ENCODE measurements at regions not wholly inside any gene's neighbourhood (a gene's known extent, or its start where the extent isn't known, plus 50 kb on each side); places are given as distances from the start of the nearest gene placed in this dataset.

DNA sequence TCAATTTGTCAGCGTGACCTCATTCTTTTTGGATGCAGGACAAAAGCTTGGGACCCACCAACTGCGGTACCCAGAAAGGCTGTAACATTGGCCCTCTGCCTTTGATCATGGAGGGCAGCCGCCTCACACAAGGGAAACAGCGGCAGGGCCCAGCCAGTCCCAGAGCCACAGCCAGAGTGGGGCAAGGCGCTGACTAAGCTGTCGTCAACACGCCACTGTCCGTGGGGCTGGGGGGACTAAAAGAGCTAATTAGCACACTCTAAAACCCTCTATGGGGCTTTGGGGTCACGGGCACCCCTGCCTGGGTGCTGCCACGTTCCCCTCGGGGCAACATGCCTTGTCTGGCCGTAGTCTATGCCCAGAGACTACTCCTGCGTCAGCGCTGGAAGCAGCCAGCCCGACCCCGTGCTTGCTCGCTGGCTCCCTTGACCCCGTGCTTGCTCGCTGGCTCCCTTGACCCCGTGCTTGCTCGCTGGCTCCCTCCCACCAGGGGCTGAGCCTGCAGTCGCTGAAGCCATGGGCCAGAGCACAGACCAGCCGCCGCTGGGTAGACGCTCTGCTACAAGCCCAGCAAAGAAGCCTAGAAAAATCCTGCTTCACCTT, 598.4 kb downstream of the MBD2 start:
- Histone ChIP-seq H3K27me3 (ENCODE audit: insufficient read depth, poor library complexity, severe bottlenecking) (no peaks in the 10 kb centered on the region), H3K27ac (ENCODE audit: poor library complexity, severe bottlenecking) (no peak overlapping the region), H3K4me3 (ENCODE audit: severe bottlenecking) (no peak overlapping the region), H3K36me3 (ENCODE audit: low read depth) (no peaks in the 10 kb centered on the region), H3K4me1 (ENCODE audit: insufficient read depth, poor library complexity, severe bottlenecking) (no peaks in the 10 kb centered on the region), H3K9me3 (ENCODE audit: severe bottlenecking) (no peaks in the 10 kb centered on the region)
- TF ChIP-seq CTCF (IDR thresholded peaks at IDR 0.05; ENCODE audit: poor library complexity, severe bottlenecking), result no peak
- DNase-seq (ENCODE audit: low spot score), result no peak
- ATAC-seq (ENCODE audit: low read depth), result no peak

GRCh38 chr18:53610957-53611356, 613.5 kb downstream of the MBD2 start:
- no peak for TF ChIP-seq CTCF (IDR thresholded peaks at IDR 0.05; ENCODE audit: poor library complexity, severe bottlenecking)

GRCh38 chr18:53606792-53607191, 617.7 kb downstream of the MBD2 start:
- no peak overlapping the region for H3K27ac ChIP-seq (ENCODE audit: poor library complexity, severe bottlenecking)
- no peak for ATAC-seq (ENCODE audit: low read depth)

More at GRCh38 chr18:53610957-53611356, 613.5 kb downstream of the MBD2 start:
- H3K4me1 ChIP-seq (ENCODE audit: insufficient read depth, poor library complexity, severe bottlenecking), result no peaks in the 10 kb centered on the region
- H3K27me3 ChIP-seq (ENCODE audit: insufficient read depth, poor library complexity, severe bottlenecking), result peaks cover 8% of the 10 kb centered on the region
- DNase-seq (ENCODE audit: low spot score) (no peak), ATAC-seq (ENCODE audit: low read depth) (no peak)
- H3K9me3 ChIP-seq (ENCODE audit: severe bottlenecking), result no peaks in the 10 kb centered on the region
- no peak overlapping the region for H3K4me3 ChIP-seq (ENCODE audit: severe bottlenecking)
- no peak overlapping the region for H3K27ac ChIP-seq (ENCODE audit: poor library complexity, severe bottlenecking)
- H3K36me3 ChIP-seq (ENCODE audit: low read depth), result no peaks in the 10 kb centered on the region

DNA sequence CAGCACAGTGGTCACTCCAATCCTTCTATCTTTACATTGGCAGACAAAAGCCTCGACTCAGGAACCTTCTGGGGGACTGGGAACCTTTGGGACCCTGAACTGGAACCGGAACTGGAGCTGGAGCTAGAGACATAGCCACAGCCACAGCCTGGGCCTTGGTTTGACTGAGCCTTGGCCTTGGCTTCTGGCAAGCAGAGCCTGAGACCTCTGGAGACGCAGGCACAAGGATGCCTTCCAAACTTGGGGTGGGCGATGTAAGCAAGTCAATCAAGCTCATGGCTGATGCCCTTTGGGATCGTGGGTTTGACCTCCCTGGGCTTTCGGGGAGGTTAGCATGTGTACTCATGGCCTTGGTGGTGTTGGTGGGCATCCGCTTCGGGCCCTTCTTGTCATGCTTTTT, 619.3 kb downstream of the MBD2 start:
- Histone ChIP-seq H3K4me1 (ENCODE audit: insufficient read depth, poor library complexity, severe bottlenecking) (no peaks in the 10 kb centered on the region), H3K27ac (ENCODE audit: poor library complexity, severe bottlenecking) (no peak overlapping the region), H3K9me3 (ENCODE audit: severe bottlenecking) (no peaks in the 10 kb centered on the region), H3K4me3 (ENCODE audit: severe bottlenecking) (no peak overlapping the region), H3K36me3 (ENCODE audit: low read depth) (no peaks in the 10 kb centered on the region), H3K27me3 (ENCODE audit: insufficient read depth, poor library complexity, severe bottlenecking) (peaks cover 10% of the 10 kb centered on the region)
- ATAC-seq (ENCODE audit: low read depth) (no peak), DNase-seq (ENCODE audit: low spot score) (no peak)
- TF ChIP-seq CTCF (IDR thresholded peaks at IDR 0.05; ENCODE audit: poor library complexity, severe bottlenecking), result no peak

More at GRCh38 chr18:53606792-53607191, 617.7 kb downstream of the MBD2 start:
- no peak for TF ChIP-seq CTCF (IDR thresholded peaks at IDR 0.05; ENCODE audit: poor library complexity, severe bottlenecking)
- Histone ChIP-seq H3K9me3 (ENCODE audit: severe bottlenecking) (no peaks in the 10 kb centered on the region), H3K4me3 (ENCODE audit: severe bottlenecking) (no peak overlapping the region), H3K4me1 (ENCODE audit: insufficient read depth, poor library complexity, severe bottlenecking) (no peaks in the 10 kb centered on the region), H3K27me3 (ENCODE audit: insufficient read depth, poor library complexity, severe bottlenecking) (peaks cover 10% of the 10 kb centered on the region), H3K36me3 (ENCODE audit: low read depth) (no peaks in the 10 kb centered on the region)
- DNase-seq (ENCODE audit: low spot score), result no peak

DNA sequence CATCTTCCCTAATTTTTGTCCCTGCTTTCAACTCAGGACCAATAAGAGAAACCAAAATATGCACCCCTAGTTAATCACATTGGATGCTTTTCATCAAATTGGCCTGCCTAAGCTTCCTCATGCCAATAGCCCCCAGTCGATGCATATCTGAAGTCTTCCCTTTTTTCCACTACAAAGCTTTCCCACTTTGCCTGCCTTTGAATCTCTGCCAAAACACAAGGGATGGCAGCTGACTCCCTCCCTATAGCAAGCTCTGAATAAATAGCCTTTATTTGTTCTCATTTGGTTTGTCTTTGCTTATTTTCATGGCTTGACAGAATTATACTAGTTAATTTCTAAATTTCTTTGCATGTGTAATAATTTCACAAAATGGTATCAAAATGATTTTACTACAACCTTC, 621.2 kb downstream of the MBD2 start:
- Histone ChIP-seq H3K27me3 (ENCODE audit: insufficient read depth, poor library complexity, severe bottlenecking) (peaks cover 7% of the 10 kb centered on the region), H3K9me3 (ENCODE audit: severe bottlenecking) (no peaks in the 10 kb centered on the region), H3K4me3 (ENCODE audit: severe bottlenecking) (no peak overlapping the region), H3K4me1 (ENCODE audit: insufficient read depth, poor library complexity, severe bottlenecking) (no peaks in the 10 kb centered on the region), H3K36me3 (ENCODE audit: low read depth) (no peaks in the 10 kb centered on the region), H3K27ac (ENCODE audit: poor library complexity, severe bottlenecking) (no peak overlapping the region)
- no peak for ATAC-seq (ENCODE audit: low read depth)
- DNase-seq (ENCODE audit: low spot score), result no peak
- TF ChIP-seq CTCF (IDR thresholded peaks at IDR 0.05; ENCODE audit: poor library complexity, severe bottlenecking), result no peak
